Osteoblast (primary cell): ENCODE measurements at regions not wholly inside any gene's neighbourhood (a gene's known extent, or its start where the extent isn't known, plus 50 kb on each side); places are given as distances from the start of the nearest gene placed in this dataset.

Experiments used
- DNase-seq: peaks from one replicate; pipeline ENCODE4 v3.0.0; 2011; ENCODE audit warnings: low spot score, mixed read lengths; ENCODE audit not compliant: insufficient read length; ENCODE audit errors: missing footprints
- H2AFZ ChIP-seq: 2 replicates; pipeline ENCODE4 v1.6.0; 2011; ENCODE audit warnings: mild to moderate bottlenecking, low read length
- H3K27ac ChIP-seq: 2 replicates; pipeline ENCODE4 v1.5.1; 2011; ENCODE audit warnings: mild to moderate bottlenecking, low read depth, low read length, moderate library complexity
- H3K27me3 ChIP-seq: 2 replicates; pipeline ENCODE4 v1.6.0; 2012; ENCODE audit warnings: mild to moderate bottlenecking, control low read depth, inconsistent platforms, low read length, moderate library complexity; ENCODE audit not compliant: insufficient read depth
- H3K36me3 ChIP-seq: 2 replicates; pipeline ENCODE4 v1.5.1; 2011; ENCODE audit warnings: mild to moderate bottlenecking, low read length, control low read depth, moderate library complexity; ENCODE audit not compliant: insufficient read depth
- H3K4me1 ChIP-seq: 2 replicates; pipeline ENCODE4 v1.5.1; 2011; ENCODE audit warnings: mild to moderate bottlenecking, low read length, control low read depth, moderate library complexity; ENCODE audit not compliant: insufficient read depth
- H3K4me2 ChIP-seq: 2 replicates; pipeline ENCODE4 v1.6.0; 2011; ENCODE audit warnings: mild to moderate bottlenecking, low read length; ENCODE audit not compliant: insufficient read depth
- H3K4me3 ChIP-seq: fragments of 200-600 bp; sonication (generic); 3 replicates; pipeline ENCODE4 v1.5.1; 2012; ENCODE audit warnings: mild to moderate bottlenecking, low read length, inconsistent platforms; ENCODE audit not compliant: insufficient read depth
- H3K79me2 ChIP-seq: 2 replicates; pipeline ENCODE4 v1.6.0; 2012; ENCODE audit warnings: mild to moderate bottlenecking, low read length, control low read depth, inconsistent platforms; ENCODE audit not compliant: insufficient read depth
- H3K9me3 ChIP-seq: 2 replicates; pipeline ENCODE4 v1.5.1; 2011; ENCODE audit warnings: low read depth, low read length, control low read depth
- H4K20me1 ChIP-seq: 2 replicates; pipeline ENCODE4 v1.6.0; 2012; ENCODE audit warnings: mild to moderate bottlenecking, low read length, control low read depth; ENCODE audit not compliant: insufficient read depth
- CTCF ChIP-seq: IDR thresholded peaks from 2 replicates; pipeline ENCODE4 v1.5.1; 2011; ENCODE audit warnings: mild to moderate bottlenecking, low read depth, low read length, moderate library complexity; ENCODE audit errors: extremely low read depth

GRCh38 chr1:65538086-65538485, 117.6 kb downstream of the LEPR start:
- Histone ChIP-seq H3K27me3 (no peaks in the 10 kb centered on the region), H3K36me3 (no peaks in the 10 kb centered on the region), H3K4me2 (peak overlapping the region; percentile 19), H4K20me1 (no peaks in the 10 kb centered on the region), H2AFZ (no peak overlapping the region), H3K27ac (no peak overlapping the region), H3K4me3 (no peak overlapping the region), H3K79me2 (peaks cover 5% of the 10 kb centered on the region), H3K4me1 (no peaks in the 10 kb centered on the region), H3K9me3 (no peaks in the 10 kb centered on the region)
- DNase-seq, result no peak
- no peak for TF ChIP-seq CTCF

GRCh38 chr1:65538664-65539063, 118.2 kb downstream of the LEPR start:
- no peak for TF ChIP-seq CTCF
- Histone ChIP-seq H3K27me3 (no peaks in the 10 kb centered on the region), H3K9me3 (no peaks in the 10 kb centered on the region), H2AFZ (no peak overlapping the region), H3K27ac (no peak overlapping the region), H3K79me2 (peaks cover 5% of the 10 kb centered on the region), H3K4me3 (no peak overlapping the region), H3K4me1 (no peaks in the 10 kb centered on the region), H4K20me1 (no peaks in the 10 kb centered on the region), H3K36me3 (no peaks in the 10 kb centered on the region), H3K4me2 (peak overlapping the region; percentile 19)
- DNase-seq, result no peak

GRCh38 chr1:65539266-65540131, 119.0 kb downstream of the LEPR start:
- H3K4me2 ChIP-seq, result no peak overlapping the region
- no peak overlapping the region for H2AFZ ChIP-seq
- no peaks in the 10 kb centered on the region for H3K27me3 ChIP-seq
- H4K20me1 ChIP-seq, result no peaks in the 10 kb centered on the region
- no peaks in the 10 kb centered on the region for H3K9me3 ChIP-seq
- peaks cover 5% of the 10 kb centered on the region for H3K79me2 ChIP-seq
- no peak for DNase-seq
- TF ChIP-seq CTCF, result no peak
- no peaks in the 10 kb centered on the region for H3K4me1 ChIP-seq
- no peaks in the 10 kb centered on the region for H3K36me3 ChIP-seq
- no peak overlapping the region for H3K4me3 ChIP-seq
- no peak overlapping the region for H3K27ac ChIP-seq

DNA sequence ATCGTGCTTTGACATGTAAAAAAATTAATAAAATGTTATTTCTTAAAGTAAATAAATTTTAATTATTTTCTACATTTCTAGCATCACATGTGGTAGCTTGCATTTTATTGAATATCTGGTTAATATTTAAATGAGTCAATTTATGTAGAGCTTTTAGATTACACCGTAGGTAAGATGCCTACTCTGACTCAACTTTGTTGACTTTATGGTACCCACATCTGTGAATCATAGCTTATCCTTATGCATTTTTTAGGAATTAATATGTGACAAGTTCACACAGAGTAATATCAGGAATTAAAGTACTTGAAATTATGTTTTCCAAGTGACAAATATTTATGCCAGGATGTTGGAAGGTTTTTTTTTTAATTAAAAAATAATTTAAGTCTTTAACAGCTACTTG, 120.7 kb downstream of the LEPR start:
- Histone ChIP-seq H3K36me3 (no peaks in the 10 kb centered on the region), H3K4me3 (no peak overlapping the region), H2AFZ (no peak overlapping the region), H3K79me2 (peaks cover 5% of the 10 kb centered on the region), H4K20me1 (no peaks in the 10 kb centered on the region), H3K9me3 (no peaks in the 10 kb centered on the region), H3K4me1 (no peaks in the 10 kb centered on the region), H3K27me3 (no peaks in the 10 kb centered on the region), H3K27ac (no peak overlapping the region), H3K4me2 (no peak overlapping the region)
- TF ChIP-seq CTCF, result no peak
- DNase-seq, result no peak
